ENCODE measurements at regions not wholly inside any gene's neighbourhood (a gene's known extent, or its start where the extent isn't known, plus 50 kb on each side); places are given as distances from the start of the nearest gene placed in this dataset.

DNA sequence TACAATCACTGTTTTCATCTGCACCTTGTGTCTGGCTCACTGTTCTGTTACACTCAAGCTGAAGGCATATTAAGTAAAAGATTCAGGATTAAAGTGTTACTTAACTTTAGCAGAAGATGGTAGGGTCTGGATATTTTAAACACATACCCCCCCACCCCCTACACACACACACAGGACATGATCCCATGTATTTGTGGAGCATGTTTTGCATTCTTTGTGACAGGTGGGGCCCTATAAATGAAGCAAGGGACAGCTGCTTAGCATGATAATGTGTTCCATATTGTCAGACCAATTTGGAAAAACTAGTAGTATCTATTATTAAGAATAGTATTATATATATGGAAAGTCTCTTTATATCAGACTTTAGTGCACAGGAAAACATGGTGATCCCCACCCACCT, 335.2 kb upstream of the TNP1 start:
- Histone ChIP-seq H3K27ac (ENCODE audit: low read depth, low read length) (no peak overlapping the region), H3K9me2 (replicated peaks; ENCODE audit: control insufficient read depth, low read length) (no peaks in the 10 kb centered on the region), H3K27me3 (ENCODE audit: control insufficient read depth, low read length) (peaks cover 13% of the 10 kb centered on the region), H4K20me1 (ENCODE audit: control insufficient read depth, insufficient read depth, low read depth, low read length) (no peaks in the 10 kb centered on the region), H3F3A (ENCODE audit: control insufficient read depth, insufficient read depth) (no peaks in the 10 kb centered on the region), H3K4me2 (ENCODE audit: low read length) (no peak overlapping the region), H3K9me3 (ENCODE audit: control insufficient read depth, insufficient read depth, low read length) (no peaks in the 10 kb centered on the region), H3K79me2 (ENCODE audit: control insufficient read depth, low read length) (no peaks in the 10 kb centered on the region), H3K4me1 (ENCODE audit: control insufficient read depth, low read length) (no peaks in the 10 kb centered on the region), H3K36me3 (ENCODE audit: control insufficient read depth, low read length) (no peaks in the 10 kb centered on the region), H3K4me3 (ENCODE audit: low read length) (no peak overlapping the region)
- TF ChIP-seq EZH2phosphoT487 (IDR thresholded peaks at IDR 0.05; ENCODE audit: borderline replicate concordance, low read length): no peak
- TF ChIP-seq, protein P1, sequence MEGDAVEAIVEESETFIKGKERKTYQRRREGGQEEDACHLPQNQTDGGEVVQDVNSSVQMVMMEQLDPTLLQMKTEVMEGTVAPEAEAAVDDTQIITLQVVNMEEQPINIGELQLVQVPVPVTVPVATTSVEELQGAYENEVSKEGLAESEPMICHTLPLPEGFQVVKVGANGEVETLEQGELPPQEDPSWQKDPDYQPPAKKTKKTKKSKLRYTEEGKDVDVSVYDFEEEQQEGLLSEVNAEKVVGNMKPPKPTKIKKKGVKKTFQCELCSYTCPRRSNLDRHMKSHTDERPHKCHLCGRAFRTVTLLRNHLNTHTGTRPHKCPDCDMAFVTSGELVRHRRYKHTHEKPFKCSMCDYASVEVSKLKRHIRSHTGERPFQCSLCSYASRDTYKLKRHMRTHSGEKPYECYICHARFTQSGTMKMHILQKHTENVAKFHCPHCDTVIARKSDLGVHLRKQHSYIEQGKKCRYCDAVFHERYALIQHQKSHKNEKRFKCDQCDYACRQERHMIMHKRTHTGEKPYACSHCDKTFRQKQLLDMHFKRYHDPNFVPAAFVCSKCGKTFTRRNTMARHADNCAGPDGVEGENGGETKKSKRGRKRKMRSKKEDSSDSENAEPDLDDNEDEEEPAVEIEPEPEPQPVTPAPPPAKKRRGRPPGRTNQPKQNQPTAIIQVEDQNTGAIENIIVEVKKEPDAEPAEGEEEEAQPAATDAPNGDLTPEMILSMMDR (IDR thresholded peaks at IDR 0.05; ENCODE audit: low read depth, low read length, poor library complexity, severe bottlenecking): no peak

DNA sequence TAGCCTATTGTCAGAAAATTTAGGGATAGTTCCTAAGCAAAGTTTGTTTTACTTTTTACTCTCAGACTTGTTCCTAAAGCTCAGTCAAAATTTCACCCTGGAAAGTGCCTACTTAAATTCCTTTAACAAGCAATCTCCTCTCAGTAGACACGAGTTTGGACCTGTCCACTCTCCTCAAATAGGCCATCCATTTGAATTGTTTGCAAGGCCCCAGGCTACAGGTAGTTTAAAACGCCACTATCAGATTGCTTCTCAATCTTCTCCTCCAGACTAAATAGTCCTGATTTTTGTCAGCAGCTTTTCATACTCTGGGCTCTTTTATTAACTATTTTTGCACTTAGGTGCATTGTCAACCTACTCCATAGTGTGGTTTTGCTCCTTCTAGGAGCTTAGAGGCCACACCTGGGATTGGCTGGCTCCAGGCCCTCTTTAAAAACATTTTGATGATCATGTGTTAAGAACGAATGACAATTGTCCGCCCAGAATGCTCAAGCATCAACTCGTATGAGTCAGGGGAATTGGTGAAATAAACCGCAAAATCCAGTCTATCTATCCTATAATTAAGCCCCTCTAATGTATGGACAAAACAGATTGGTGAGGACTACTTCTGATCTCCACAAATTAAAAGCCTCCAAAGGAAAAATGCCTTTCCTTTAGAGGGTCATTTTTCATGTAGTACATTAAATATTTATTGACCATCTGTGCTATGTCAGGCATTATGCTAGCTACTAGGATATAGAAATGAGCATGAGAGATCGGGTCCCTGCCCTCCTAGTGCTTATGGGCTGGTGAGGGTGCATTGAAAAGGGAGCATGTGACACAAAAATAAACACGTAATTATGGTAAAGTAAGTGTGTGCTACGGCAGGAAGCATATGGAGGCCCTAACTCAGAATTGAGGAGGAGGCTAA, 333.8 kb upstream of the TNP1 start:
- no peaks in the 10 kb centered on the region for H3K4me1 ChIP-seq (ENCODE audit: control insufficient read depth, low read length)
- peaks cover 13% of the 10 kb centered on the region for H3K27me3 ChIP-seq (ENCODE audit: control insufficient read depth, low read length)
- TF ChIP-seq, protein P1 (IDR thresholded peaks at IDR 0.05; ENCODE audit: low read depth, low read length, poor library complexity, severe bottlenecking): no peak
- no peaks in the 10 kb centered on the region for H3F3A ChIP-seq (ENCODE audit: control insufficient read depth, insufficient read depth)
- H3K79me2 ChIP-seq (ENCODE audit: control insufficient read depth, low read length): no peaks in the 10 kb centered on the region
- no peak overlapping the region for H3K4me2 ChIP-seq (ENCODE audit: low read length)
- H3K36me3 ChIP-seq (ENCODE audit: control insufficient read depth, low read length): no peaks in the 10 kb centered on the region
- H3K4me3 ChIP-seq (ENCODE audit: low read length): no peak overlapping the region
- no peaks in the 10 kb centered on the region for H3K9me2 ChIP-seq (replicated peaks; ENCODE audit: control insufficient read depth, low read length)
- no peaks in the 10 kb centered on the region for H4K20me1 ChIP-seq (ENCODE audit: control insufficient read depth, insufficient read depth, low read depth, low read length)
- no peaks in the 10 kb centered on the region for H3K9me3 ChIP-seq (ENCODE audit: control insufficient read depth, insufficient read depth, low read length)
- no peak overlapping the region for H3K27ac ChIP-seq (ENCODE audit: low read depth, low read length)

DNA sequence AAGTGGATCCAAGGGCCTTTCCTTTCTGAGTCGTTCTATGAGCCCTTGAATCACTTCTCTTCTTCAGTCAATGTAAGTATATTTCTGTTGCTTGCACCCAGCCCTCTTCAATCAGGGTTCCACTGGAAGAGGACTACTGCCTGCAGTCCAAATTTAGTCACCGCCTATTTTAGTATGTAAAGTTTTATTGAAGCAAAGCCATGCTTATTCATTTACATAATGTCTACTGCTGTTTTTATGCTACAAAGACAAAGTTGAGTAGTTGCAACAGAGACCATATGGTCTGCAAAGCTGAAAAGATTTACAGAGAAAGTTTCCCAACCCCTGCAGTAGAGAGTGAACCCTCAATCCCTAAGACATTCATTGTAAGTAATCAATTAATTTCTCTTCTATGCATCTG, 332.5 kb upstream of the TNP1 start:
- Histone ChIP-seq H3K4me2 (ENCODE audit: low read length) (no peak overlapping the region), H3F3A (ENCODE audit: control insufficient read depth, insufficient read depth) (no peaks in the 10 kb centered on the region), H3K27ac (ENCODE audit: low read depth, low read length) (no peak overlapping the region), H3K36me3 (ENCODE audit: control insufficient read depth, low read length) (no peaks in the 10 kb centered on the region), H3K4me1 (ENCODE audit: control insufficient read depth, low read length) (no peaks in the 10 kb centered on the region), H3K4me3 (ENCODE audit: low read length) (no peak overlapping the region), H3K79me2 (ENCODE audit: control insufficient read depth, low read length) (no peaks in the 10 kb centered on the region), H3K9me2 (replicated peaks; ENCODE audit: control insufficient read depth, low read length) (no peaks in the 10 kb centered on the region), H3K9me3 (ENCODE audit: control insufficient read depth, insufficient read depth, low read length) (no peaks in the 10 kb centered on the region), H3K27me3 (ENCODE audit: control insufficient read depth, low read length) (peaks cover 13% of the 10 kb centered on the region), H4K20me1 (ENCODE audit: control insufficient read depth, insufficient read depth, low read depth, low read length) (no peaks in the 10 kb centered on the region)
- TF ChIP-seq, protein P1 (IDR thresholded peaks at IDR 0.05; ENCODE audit: low read depth, low read length, poor library complexity, severe bottlenecking): no peak
- no peak for TF ChIP-seq EZH2phosphoT487 (IDR thresholded peaks at IDR 0.05; ENCODE audit: borderline replicate concordance, low read length)

All from DOHH2 (cell line).